Cardiac muscle cell (in vitro differentiated cells and primary cell): ENCODE measurements at regions not wholly inside any gene's neighbourhood (a gene's known extent, or its start where the extent isn't known, plus 50 kb on each side); places are given as distances from the start of the nearest gene placed in this dataset.

ENCODE experiments used
- DNase-seq, 2 donors: peaks; one replicate each; pipeline versions ENCODE4 v3.0.0 to v3.0.0-alpha.2; 2010 to 2017; ENCODE audit warnings: low read depth in 1 of 2, low spot score in 1 of 2
- H3K27ac ChIP-seq: fragments of 200-600 bp; sonication (generic); 2 replicates; pipeline ENCODE4 v1.5.1; 2016
- H3K27me3 ChIP-seq: fragments of 200-600 bp; sonication (generic); 2 replicates; pipeline ENCODE4 v1.6.0; 2016; ENCODE audit warnings: control low read depth
- H3K36me3 ChIP-seq: fragments of 200-600 bp; sonication (generic); 2 replicates; pipeline ENCODE4 v1.5.1; 2016; ENCODE audit warnings: control low read depth
- H3K4me1 ChIP-seq: fragments of 200-600 bp; sonication (generic); 2 replicates; pipeline ENCODE4 v1.8.1; 2017; ENCODE audit warnings: low read depth, mild to moderate bottlenecking, mixed run types
- H3K4me3 ChIP-seq: fragments of 200-600 bp; sonication (generic); 2 replicates; pipeline ENCODE4 v1.5.1; 2016; ENCODE audit warnings: mild to moderate bottlenecking
- H3K9me3 ChIP-seq: fragments of 200-600 bp; sonication (generic); 2 replicates; pipeline ENCODE4 v1.5.1; 2017; ENCODE audit warnings: low read depth, mild to moderate bottlenecking, control low read depth
- CTCF ChIP-seq: IDR thresholded peaks from 2 replicates; pipeline ENCODE4 v1.5.1; 2012; ENCODE audit warnings: low read depth, mild to moderate bottlenecking, low read length

- no peak for DNase-seq
- no peaks in the 10 kb centered on the region for H3K9me3 ChIP-seq
- H3K27me3 ChIP-seq = no peaks in the 10 kb centered on the region
- no peak overlapping the region for H3K4me3 ChIP-seq
- no peaks in the 10 kb centered on the region for H3K4me1 ChIP-seq
- H3K27ac ChIP-seq = no peak overlapping the region
- no peaks in the 10 kb centered on the region for H3K36me3 ChIP-seq
- no peak for TF ChIP-seq CTCF
Observed at GRCh38 chr1:14194511-14194910, 404.0 kb upstream of the KAZN start.

DNA sequence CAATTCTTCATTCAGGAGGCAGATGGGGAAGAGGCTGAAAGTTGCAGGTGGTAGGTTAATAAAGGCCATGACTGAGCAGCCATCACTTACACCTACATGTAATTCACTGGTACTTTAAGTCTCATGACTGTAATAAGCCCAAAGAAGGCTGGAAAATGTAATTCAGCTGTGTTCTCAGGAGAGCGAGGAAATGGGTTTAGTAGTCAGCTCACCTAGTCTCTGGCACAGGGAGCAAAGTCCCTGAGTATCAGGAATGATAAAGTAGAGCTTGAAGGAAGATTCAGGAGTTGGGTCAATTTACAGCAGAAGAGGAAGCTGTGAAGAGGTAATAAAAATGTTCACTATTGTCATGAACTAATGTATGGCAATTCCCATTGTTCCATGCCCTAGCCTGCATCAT, 393.4 kb upstream of the KAZN start:
- no peaks in the 10 kb centered on the region for H3K27me3 ChIP-seq
- no peak overlapping the region for H3K27ac ChIP-seq
- TF ChIP-seq CTCF = no peak
- no peak overlapping the region for H3K4me3 ChIP-seq
- no peaks in the 10 kb centered on the region for H3K36me3 ChIP-seq
- no peaks in the 10 kb centered on the region for H3K9me3 ChIP-seq
- DNase-seq = no peak
- no peaks in the 10 kb centered on the region for H3K4me1 ChIP-seq

DNA sequence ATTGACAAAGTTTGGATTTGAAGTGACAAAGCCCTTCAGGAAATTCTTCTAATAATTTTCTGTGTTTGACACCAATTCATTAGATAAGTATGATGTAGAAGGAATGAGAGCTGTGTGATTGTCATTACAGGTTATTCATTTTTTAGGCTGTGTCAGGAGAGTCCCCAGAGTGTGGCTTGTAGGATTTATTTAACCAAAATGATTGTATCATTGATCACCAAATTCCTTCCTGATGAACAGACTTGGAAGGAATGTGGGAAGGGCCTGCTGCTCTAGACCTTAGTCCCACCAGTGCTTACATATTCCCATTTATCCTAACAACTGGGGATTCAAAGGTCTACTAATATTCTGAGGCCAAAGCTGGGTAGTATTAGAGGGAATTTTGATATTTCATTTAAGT, 383.3 kb upstream of the KAZN start:
- H3K36me3 ChIP-seq = no peaks in the 10 kb centered on the region
- H3K27ac ChIP-seq = no peak overlapping the region
- no peak overlapping the region for H3K4me3 ChIP-seq
- H3K4me1 ChIP-seq = no peaks in the 10 kb centered on the region
- H3K9me3 ChIP-seq = no peaks in the 10 kb centered on the region
- DNase-seq = no peak
- TF ChIP-seq CTCF = no peak
- H3K27me3 ChIP-seq = no peaks in the 10 kb centered on the region

DNA sequence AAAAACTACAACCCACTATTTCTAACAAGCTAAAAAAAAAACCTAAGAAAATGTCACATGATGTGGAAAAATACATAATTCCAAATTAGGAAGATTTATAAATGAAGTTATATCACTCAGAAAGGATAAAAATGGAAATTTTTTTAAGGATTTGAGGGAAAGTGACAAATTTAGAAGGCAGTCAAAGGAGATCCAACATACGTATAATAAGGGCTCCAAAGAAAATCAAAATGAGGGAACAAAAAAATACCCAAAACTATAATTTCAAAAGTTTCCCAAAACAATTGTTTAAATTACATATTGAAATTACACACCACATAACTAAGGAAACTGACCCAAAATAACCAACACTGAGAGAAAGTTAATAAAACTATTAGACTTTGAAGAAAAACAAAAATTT, 381.1 kb upstream of the KAZN start:
- H3K27me3 ChIP-seq = no peaks in the 10 kb centered on the region
- no peak overlapping the region for H3K27ac ChIP-seq
- DNase-seq = no peak
- no peak overlapping the region for H3K4me3 ChIP-seq
- no peak for TF ChIP-seq CTCF
- no peaks in the 10 kb centered on the region for H3K36me3 ChIP-seq
- H3K4me1 ChIP-seq = no peaks in the 10 kb centered on the region
- H3K9me3 ChIP-seq = no peaks in the 10 kb centered on the region

- H3K4me3 ChIP-seq = no peak overlapping the region
- no peaks in the 10 kb centered on the region for H3K36me3 ChIP-seq
- H3K27me3 ChIP-seq = no peaks in the 10 kb centered on the region
- no peaks in the 10 kb centered on the region for H3K9me3 ChIP-seq
- no peak for DNase-seq
- no peak overlapping the region for H3K27ac ChIP-seq
- no peaks in the 10 kb centered on the region for H3K4me1 ChIP-seq
- no peak for TF ChIP-seq CTCF
Observed at GRCh38 chr1:14220324-14220723, 378.2 kb upstream of the KAZN start.

DNA sequence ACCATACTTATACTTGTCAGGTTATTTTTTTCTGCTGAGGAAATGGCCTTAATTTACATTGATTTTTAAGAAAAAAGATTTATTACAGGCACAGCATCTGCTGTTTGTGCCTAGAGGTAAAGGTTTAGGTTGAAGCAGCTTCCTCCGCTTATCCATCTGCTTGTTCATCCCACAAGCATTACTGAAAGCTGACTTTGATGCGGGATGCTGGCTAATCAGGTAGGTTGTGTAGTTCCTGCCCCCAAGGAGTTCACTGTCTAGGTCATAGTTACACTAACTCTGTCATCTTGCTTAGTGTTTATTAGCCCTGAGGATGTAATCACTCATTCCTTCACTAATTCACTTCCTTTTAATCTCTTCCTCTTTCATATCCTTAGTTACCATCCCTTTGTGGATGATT, 377.7 kb upstream of the KAZN start:
- no peaks in the 10 kb centered on the region for H3K9me3 ChIP-seq
- H3K4me1 ChIP-seq = no peaks in the 10 kb centered on the region
- no peak for DNase-seq
- no peak overlapping the region for H3K4me3 ChIP-seq
- H3K27me3 ChIP-seq = no peaks in the 10 kb centered on the region
- no peak overlapping the region for H3K27ac ChIP-seq
- TF ChIP-seq CTCF = no peak
- no peaks in the 10 kb centered on the region for H3K36me3 ChIP-seq
